Sigmoid colon (tissue), 4 donors: ENCODE measurements at regions not wholly inside any gene's neighbourhood (a gene's known extent, or its start where the extent isn't known, plus 50 kb on each side); places are given as distances from the start of the nearest gene placed in this dataset.

Experiments used
- EP300 ChIP-seq, 4 donors: sonication (generic); formaldehyde crosslinking; IDR thresholded peaks; one replicate each; pipeline ENCODE4 v1.6.1; 2017; ENCODE audit warnings: antibody characterized with exemption in 4 of 4
- POLR2A ChIP-seq, 2 donors: fragments of 450-650 bp; IDR thresholded peaks; one replicate each; pipeline ENCODE4 v1.6.1; 2016; ENCODE audit warnings: antibody characterized with exemption in 2 of 2, mild to moderate bottlenecking in 2 of 2, moderate library complexity in 2 of 2
- POLR2AphosphoS5 ChIP-seq, 4 donors: sonication (generic); formaldehyde crosslinking; IDR thresholded peaks; one replicate each; pipeline ENCODE4 v1.6.1; 2017; ENCODE audit warnings: antibody characterized with exemption in 4 of 4
- TF ChIP-seq, protein P1 (sequence below), 4 experiments: fragments of 450-650 bp in 3 of 4; fragments of 200-600 bp in 1 of 4; IDR thresholded peaks; one replicate each; pipeline ENCODE4 v1.5.1; 2016 to 2019; ENCODE audit warnings: antibody characterized with exemption in 4 of 4, mild to moderate bottlenecking in 3 of 4, moderate library complexity in 2 of 4

- TF ChIP-seq, protein P1, sequence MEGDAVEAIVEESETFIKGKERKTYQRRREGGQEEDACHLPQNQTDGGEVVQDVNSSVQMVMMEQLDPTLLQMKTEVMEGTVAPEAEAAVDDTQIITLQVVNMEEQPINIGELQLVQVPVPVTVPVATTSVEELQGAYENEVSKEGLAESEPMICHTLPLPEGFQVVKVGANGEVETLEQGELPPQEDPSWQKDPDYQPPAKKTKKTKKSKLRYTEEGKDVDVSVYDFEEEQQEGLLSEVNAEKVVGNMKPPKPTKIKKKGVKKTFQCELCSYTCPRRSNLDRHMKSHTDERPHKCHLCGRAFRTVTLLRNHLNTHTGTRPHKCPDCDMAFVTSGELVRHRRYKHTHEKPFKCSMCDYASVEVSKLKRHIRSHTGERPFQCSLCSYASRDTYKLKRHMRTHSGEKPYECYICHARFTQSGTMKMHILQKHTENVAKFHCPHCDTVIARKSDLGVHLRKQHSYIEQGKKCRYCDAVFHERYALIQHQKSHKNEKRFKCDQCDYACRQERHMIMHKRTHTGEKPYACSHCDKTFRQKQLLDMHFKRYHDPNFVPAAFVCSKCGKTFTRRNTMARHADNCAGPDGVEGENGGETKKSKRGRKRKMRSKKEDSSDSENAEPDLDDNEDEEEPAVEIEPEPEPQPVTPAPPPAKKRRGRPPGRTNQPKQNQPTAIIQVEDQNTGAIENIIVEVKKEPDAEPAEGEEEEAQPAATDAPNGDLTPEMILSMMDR (IDR thresholded peaks at IDR 0.05) = no peak
- no peak for TF ChIP-seq EP300 (IDR thresholded peaks at IDR 0.05)
- no peak for TF ChIP-seq POLR2A (IDR thresholded peaks at IDR 0.05)
- no peak for TF ChIP-seq POLR2AphosphoS5 (IDR thresholded peaks at IDR 0.05)
These were observed 434.5 kb downstream of the OLFM4 start for GRCh38 chr13:53463106-53463505.
